Lower leg skin (tissue), 3 donors: ENCODE measurements at regions not wholly inside any gene's neighbourhood (a gene's known extent, or its start where the extent isn't known, plus 50 kb on each side); places are given as distances from the start of the nearest gene placed in this dataset.

Experiments used
- CTCF ChIP-seq, 3 donors: fragments of 450-650 bp; IDR thresholded peaks; one replicate each; pipeline ENCODE4 v1.5.1; 2016; ENCODE audit warnings: antibody characterized with exemption in 3 of 3, mild to moderate bottlenecking in 3 of 3, moderate library complexity in 2 of 3
- POLR2A ChIP-seq, 2 donors: fragments of 450-650 bp; IDR thresholded peaks; one replicate each; pipeline ENCODE4 v1.6.1; 2016 to 2017; ENCODE audit warnings: antibody characterized with exemption in 2 of 2, mild to moderate bottlenecking in 1 of 2, moderate library complexity in 1 of 2

- TF ChIP-seq CTCF (IDR thresholded peaks at IDR 0.05): no peak
- TF ChIP-seq POLR2A (IDR thresholded peaks at IDR 0.05): no peak
These were observed 760.1 kb downstream of the MAT2B start for GRCh38 chr5:164265566-164265965.
